ENCODE measurements at regions not wholly inside any gene's neighbourhood (a gene's known extent, or its start where the extent isn't known, plus 50 kb on each side); places are given as distances from the start of the nearest gene placed in this dataset.

GRCh38 chr11:122342089-122342744 lies 226.2 kb upstream of the BLID start:
- Histone ChIP-seq H3K27me3 (ENCODE audit: low read length) (peaks cover 71% of the 10 kb centered on the region), H3K79me2 (ENCODE audit: low read length) (no peaks in the 10 kb centered on the region), H3K27ac (ENCODE audit: low read length) (peak overlapping the region; percentile 62), H3K4me1 (ENCODE audit: insufficient read depth, low read length) (peaks cover 10% of the 10 kb centered on the region; the same call in 1 of the 2 replicates), H3K9me3 (ENCODE audit: low read length) (no peaks in the 10 kb centered on the region), H3K9ac (ENCODE audit: low read length) (no peak overlapping the region; the same call in 1 of the 2 replicates), H3K9me2 (replicated peaks; ENCODE audit: low read length) (no peaks in the 10 kb centered on the region), H2AFZ (ENCODE audit: low read length) (no peak overlapping the region), H4K20me1 (ENCODE audit: low read length) (no peaks in the 10 kb centered on the region), H3K4me2 (ENCODE audit: low read length) (peak overlapping the region; percentile 2; the same call in 1 of the 2 replicates), H3F3A (ENCODE audit: low read length, unreplicated experiment) (no peaks in the 10 kb centered on the region), H3K4me3 (ENCODE audit: low read length) (no peak overlapping the region), H3K36me3 (ENCODE audit: low read depth, low read length) (no peaks in the 10 kb centered on the region)
- DNase-seq (peak; percentile 80), ATAC-seq (peak; percentile 29; the same call in 1 of the 2 replicates)
- ChIA-PET CTCF (no interaction called here), POLR2A (ENCODE audit: unreplicated experiment) (interaction anchor here (0.5 kb wide), 1 partner anchor 12 kb away, joined by 3 read pairs; no protein-coding TSS in a partner anchor)
- intact Hi-C loops (cut with micrococcal nuclease), result no loop called here
- BruUV-seq (replicated peaks), result no TSS peak
- TF ChIP-seq EZH2phosphoT487 (IDR thresholded peaks at IDR 0.05; ENCODE audit: borderline replicate concordance, low read length) (no peak), EZH2 (IDR thresholded peaks at IDR 0.05; ENCODE audit: low read length, unreplicated experiment) (no peak)
- TF ChIP-seq, protein P1, sequence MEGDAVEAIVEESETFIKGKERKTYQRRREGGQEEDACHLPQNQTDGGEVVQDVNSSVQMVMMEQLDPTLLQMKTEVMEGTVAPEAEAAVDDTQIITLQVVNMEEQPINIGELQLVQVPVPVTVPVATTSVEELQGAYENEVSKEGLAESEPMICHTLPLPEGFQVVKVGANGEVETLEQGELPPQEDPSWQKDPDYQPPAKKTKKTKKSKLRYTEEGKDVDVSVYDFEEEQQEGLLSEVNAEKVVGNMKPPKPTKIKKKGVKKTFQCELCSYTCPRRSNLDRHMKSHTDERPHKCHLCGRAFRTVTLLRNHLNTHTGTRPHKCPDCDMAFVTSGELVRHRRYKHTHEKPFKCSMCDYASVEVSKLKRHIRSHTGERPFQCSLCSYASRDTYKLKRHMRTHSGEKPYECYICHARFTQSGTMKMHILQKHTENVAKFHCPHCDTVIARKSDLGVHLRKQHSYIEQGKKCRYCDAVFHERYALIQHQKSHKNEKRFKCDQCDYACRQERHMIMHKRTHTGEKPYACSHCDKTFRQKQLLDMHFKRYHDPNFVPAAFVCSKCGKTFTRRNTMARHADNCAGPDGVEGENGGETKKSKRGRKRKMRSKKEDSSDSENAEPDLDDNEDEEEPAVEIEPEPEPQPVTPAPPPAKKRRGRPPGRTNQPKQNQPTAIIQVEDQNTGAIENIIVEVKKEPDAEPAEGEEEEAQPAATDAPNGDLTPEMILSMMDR (conservative IDR thresholded peaks at IDR 0.05; ENCODE audit: low read depth, low read length), result no peak

DNA sequence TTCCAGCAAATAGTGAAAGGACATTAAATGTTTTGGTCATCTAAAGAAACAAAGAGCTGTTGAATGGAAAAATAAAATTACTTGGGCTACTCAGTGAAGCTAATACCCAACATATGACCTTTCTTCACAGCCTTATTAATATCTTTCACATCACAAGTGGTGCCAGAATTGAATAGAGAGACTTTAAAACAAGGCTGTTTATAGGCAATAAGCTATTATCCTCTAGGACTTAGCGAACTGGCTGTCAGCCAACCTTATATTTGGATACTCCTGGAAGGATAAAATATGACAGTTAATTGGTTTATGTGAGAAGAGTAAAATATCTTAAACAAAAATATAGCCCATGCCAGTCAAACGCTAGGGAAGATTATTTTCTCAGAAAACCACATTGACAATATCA lies 225.5 kb upstream of the BLID start:
- intact Hi-C loops (cut with micrococcal nuclease), result no loop called here
- no peaks in the 10 kb centered on the region for H3K79me2 ChIP-seq (ENCODE audit: low read length)
- ChIA-PET POLR2A (ENCODE audit: unreplicated experiment) (no interaction called here), CTCF (no interaction called here)
- no peak overlapping the region for H2AFZ ChIP-seq (ENCODE audit: low read length)
- H3K27ac ChIP-seq (ENCODE audit: low read length), result 0 out of 2 replicates have a peak overlapping the region, but pooled peaks have one; percentile 5
- no peaks in the 10 kb centered on the region for H3K9me3 ChIP-seq (ENCODE audit: low read length)
- no peaks in the 10 kb centered on the region for H4K20me1 ChIP-seq (ENCODE audit: low read length)
- no peaks in the 10 kb centered on the region for H3K36me3 ChIP-seq (ENCODE audit: low read depth, low read length)
- no peak for ATAC-seq
- H3F3A ChIP-seq (ENCODE audit: low read length, unreplicated experiment), result no peaks in the 10 kb centered on the region
- peaks cover 71% of the 10 kb centered on the region for H3K27me3 ChIP-seq (ENCODE audit: low read length)
- no peak overlapping the region for H3K4me3 ChIP-seq (ENCODE audit: low read length)
- peaks cover 10% of the 10 kb centered on the region; the same call in 1 of the 2 replicates for H3K4me1 ChIP-seq (ENCODE audit: insufficient read depth, low read length)
- H3K9me2 ChIP-seq (replicated peaks; ENCODE audit: low read length), result no peaks in the 10 kb centered on the region
- TF ChIP-seq EZH2 (IDR thresholded peaks at IDR 0.05; ENCODE audit: low read length, unreplicated experiment), result no peak
- TF ChIP-seq, protein P1 (conservative IDR thresholded peaks at IDR 0.05; ENCODE audit: low read depth, low read length), result no peak
- TF ChIP-seq EZH2phosphoT487 (IDR thresholded peaks at IDR 0.05; ENCODE audit: borderline replicate concordance, low read length), result no peak
- DNase-seq, result peak; percentile 29
- H3K4me2 ChIP-seq (ENCODE audit: low read length), result no peak overlapping the region
- no peak overlapping the region for H3K9ac ChIP-seq (ENCODE audit: low read length)
- BruUV-seq (replicated peaks), result no TSS peak

- BruUV-seq (replicated peaks), result no TSS peak
- intact Hi-C loops (cut with micrococcal nuclease), result no loop called here
- Histone ChIP-seq H3K36me3 (ENCODE audit: low read depth, low read length) (no peaks in the 10 kb centered on the region), H3K27ac (ENCODE audit: low read length) (no peak overlapping the region), H3K4me1 (ENCODE audit: insufficient read depth, low read length) (peaks cover 10% of the 10 kb centered on the region; the same call in 1 of the 2 replicates), H3K4me3 (ENCODE audit: low read length) (no peak overlapping the region), H3K27me3 (ENCODE audit: low read length) (peaks cover 70% of the 10 kb centered on the region), H3K9me3 (ENCODE audit: low read length) (no peaks in the 10 kb centered on the region), H2AFZ (ENCODE audit: low read length) (no peak overlapping the region), H3K4me2 (ENCODE audit: low read length) (no peak overlapping the region), H4K20me1 (ENCODE audit: low read length) (no peaks in the 10 kb centered on the region), H3F3A (ENCODE audit: low read length, unreplicated experiment) (no peaks in the 10 kb centered on the region), H3K79me2 (ENCODE audit: low read length) (no peaks in the 10 kb centered on the region), H3K9ac (ENCODE audit: low read length) (no peak overlapping the region), H3K9me2 (replicated peaks; ENCODE audit: low read length) (no peaks in the 10 kb centered on the region)
- DNase-seq (no peak), ATAC-seq (no peak)
- no peak for TF ChIP-seq EZH2phosphoT487 (IDR thresholded peaks at IDR 0.05; ENCODE audit: borderline replicate concordance, low read length)
- TF ChIP-seq, protein P1 (conservative IDR thresholded peaks at IDR 0.05; ENCODE audit: low read depth, low read length), result no peak
- no peak for TF ChIP-seq EZH2 (IDR thresholded peaks at IDR 0.05; ENCODE audit: low read length, unreplicated experiment)
- POLR2A ChIA-PET (ENCODE audit: unreplicated experiment), result no interaction called here
- CTCF ChIA-PET, result no interaction called here
Observed at GRCh38 chr11:122340607-122341290, 224.7 kb upstream of the BLID start.

Measured in PC-3 (cell line).